Smooth muscle cell (in vitro differentiated cells): ENCODE measurements at regions not wholly inside any gene's neighbourhood (a gene's known extent, or its start where the extent isn't known, plus 50 kb on each side); places are given as distances from the start of the nearest gene placed in this dataset.

Experiments used
- DNase-seq: peaks from one replicate; lab custom pipeline; 2025; ENCODE audit not compliant: unreplicated experiment; lab: John Stamatoyannopoulos, UW
- H2AFZ ChIP-seq: fragments of 200-600 bp; sonication (generic); 2 replicates; pipeline ENCODE4 v1.6.0; 2016; ENCODE audit warnings: antibody characterized with exemption, low read depth, mild to moderate bottlenecking
- H3F3A ChIP-seq: fragments of 200-600 bp; sonication (generic); 2 replicates; pipeline ENCODE4 v1.6.0; 2017; ENCODE audit warnings: antibody characterized with exemption, low read depth
- H3K27ac ChIP-seq: fragments of 200-600 bp; sonication (generic); 2 replicates; pipeline ENCODE4 v1.5.1; 2016; ENCODE audit warnings: low read depth, mild to moderate bottlenecking
- H3K27me3 ChIP-seq: fragments of 200-600 bp; sonication (generic); 2 replicates; pipeline ENCODE4 v1.6.1; 2016; ENCODE audit warnings: low read depth, mild to moderate bottlenecking
- H3K36me3 ChIP-seq: fragments of 200-600 bp; sonication (generic); 2 replicates; pipeline ENCODE4 v1.5.1; 2016; ENCODE audit warnings: low read depth
- H3K4me1 ChIP-seq: fragments of 200-600 bp; sonication (generic); 2 replicates; pipeline ENCODE4 v1.5.1; 2016; ENCODE audit warnings: low read depth
- H3K4me2 ChIP-seq: fragments of 200-600 bp; sonication (generic); 2 replicates; pipeline ENCODE4 v1.6.0; 2016; ENCODE audit warnings: mild to moderate bottlenecking
- H3K4me3 ChIP-seq: fragments of 200-600 bp; sonication (generic); 2 replicates; pipeline ENCODE4 v1.5.1; 2016; ENCODE audit warnings: mild to moderate bottlenecking
- H3K79me2 ChIP-seq: fragments of 200-600 bp; sonication (generic); 2 replicates; pipeline ENCODE4 v1.6.0; 2016; ENCODE audit warnings: low read depth, mild to moderate bottlenecking
- H3K9ac ChIP-seq: fragments of 200-600 bp; sonication (generic); 2 replicates; pipeline ENCODE4 v1.6.0; 2016; ENCODE audit warnings: low read depth
- H3K9me3 ChIP-seq: fragments of 200-600 bp; sonication (generic); replicated peaks from 2 replicates; pipeline ENCODE4 v1.5.1; 2016; ENCODE audit warnings: low read depth
- H4K20me1 ChIP-seq: fragments of 200-600 bp; sonication (generic); 2 replicates; pipeline ENCODE4 v1.6.0; 2016; ENCODE audit warnings: low read depth
- CTCF ChIP-seq: fragments of 200-600 bp; sonication (generic); IDR thresholded peaks from 2 replicates; pipeline ENCODE4 v1.5.1; 2017; ENCODE audit warnings: borderline replicate concordance, mild to moderate bottlenecking, antibody characterized with exemption; ENCODE audit not compliant: insufficient read depth, poor library complexity, severe bottlenecking
- WGBS: methylation state at CpG from one replicate; pipeline ENCODE4 v1.1.7; 2016; ENCODE audit warnings: low lambda C conversion rate; 5-methylcytosine and 5-hydroxymethylcytosine counted together

GRCh38 chr10:111968647-111969046 lies 214.9 kb downstream of the GPAM start:
- H3K4me2 ChIP-seq, result no peak overlapping the region
- WGBS, result 80% methylated on average over 3 of the region's 3 CpGs

GRCh38 chr10:111970111-111970510 lies 213.5 kb downstream of the GPAM start:
- no peaks in the 10 kb centered on the region for H3K36me3 ChIP-seq
- 96% methylated on average over 5 of the region's 5 CpGs for WGBS
- H3K9me3 ChIP-seq, result no peaks in the 10 kb centered on the region
- H4K20me1 ChIP-seq, result no peaks in the 10 kb centered on the region
- H3K27me3 ChIP-seq, result no peaks in the 10 kb centered on the region
- no peaks in the 10 kb centered on the region for H3F3A ChIP-seq
- no peak overlapping the region for H3K9ac ChIP-seq
- no peak overlapping the region for H3K27ac ChIP-seq
- H3K4me3 ChIP-seq, result no peak overlapping the region
- no peaks in the 10 kb centered on the region for H3K79me2 ChIP-seq
- TF ChIP-seq CTCF, result no peak
- no peak for DNase-seq
- H2AFZ ChIP-seq, result no peak overlapping the region
- H3K4me2 ChIP-seq, result no peak overlapping the region
- H3K4me1 ChIP-seq, result no peaks in the 10 kb centered on the region

More at GRCh38 chr10:111968647-111969046, 214.9 kb downstream of the GPAM start:
- Histone ChIP-seq H3K79me2 (no peaks in the 10 kb centered on the region), H4K20me1 (no peaks in the 10 kb centered on the region), H2AFZ (no peak overlapping the region), H3K4me1 (no peaks in the 10 kb centered on the region), H3K9ac (no peak overlapping the region), H3K27ac (no peak overlapping the region), H3K36me3 (no peaks in the 10 kb centered on the region), H3F3A (no peaks in the 10 kb centered on the region), H3K27me3 (no peaks in the 10 kb centered on the region), H3K4me3 (no peak overlapping the region), H3K9me3 (no peaks in the 10 kb centered on the region)
- TF ChIP-seq CTCF, result no peak
- DNase-seq, result no peak

GRCh38 chr10:111972109-111972508 lies 211.5 kb downstream of the GPAM start:
- Histone ChIP-seq H3K27me3 (no peaks in the 10 kb centered on the region), H3K79me2 (no peaks in the 10 kb centered on the region), H3K4me3 (no peak overlapping the region), H3K4me1 (no peaks in the 10 kb centered on the region), H2AFZ (no peak overlapping the region), H3K9ac (no peak overlapping the region), H3F3A (no peaks in the 10 kb centered on the region), H4K20me1 (no peaks in the 10 kb centered on the region), H3K27ac (no peak overlapping the region), H3K9me3 (no peaks in the 10 kb centered on the region), H3K4me2 (no peak overlapping the region), H3K36me3 (no peaks in the 10 kb centered on the region)
- DNase-seq, result no peak
- no peak for TF ChIP-seq CTCF
- WGBS, result 97% methylated on average over 5 of the region's 5 CpGs

GRCh38 chr10:111973306-111973705 lies 210.3 kb downstream of the GPAM start:
- no peak overlapping the region for H3K9ac ChIP-seq
- no peak for DNase-seq
- 85% methylated on average over 2 of the region's 2 CpGs for WGBS
- H3K4me3 ChIP-seq, result no peak overlapping the region
- H3K27me3 ChIP-seq, result no peaks in the 10 kb centered on the region
- H3K9me3 ChIP-seq, result no peaks in the 10 kb centered on the region
- H3K27ac ChIP-seq, result no peak overlapping the region
- TF ChIP-seq CTCF, result no peak
- H3K4me2 ChIP-seq, result no peak overlapping the region
- H3K79me2 ChIP-seq, result no peaks in the 10 kb centered on the region
- no peaks in the 10 kb centered on the region for H3F3A ChIP-seq
- no peaks in the 10 kb centered on the region for H3K36me3 ChIP-seq
- H3K4me1 ChIP-seq, result no peaks in the 10 kb centered on the region
- H4K20me1 ChIP-seq, result no peaks in the 10 kb centered on the region
- no peak overlapping the region for H2AFZ ChIP-seq
